Retinal pigment epithelial cell (primary cell): ENCODE measurements at regions not wholly inside any gene's neighbourhood (a gene's known extent, or its start where the extent isn't known, plus 50 kb on each side); places are given as distances from the start of the nearest gene placed in this dataset.

Source experiments
- DNase-seq: peaks from one replicate; pipeline ENCODE4 v3.0.0-alpha.2; 2010; ENCODE audit warnings: low read depth
- H3K4me3 ChIP-seq: 2 replicates; pipeline ENCODE4 v1.5.1; 2011; ENCODE audit warnings: mild to moderate bottlenecking, low read length, control low read depth, moderate library complexity
- CTCF ChIP-seq: conservative IDR thresholded peaks from 2 replicates; pipeline ENCODE4 v1.5.1; 2011; ENCODE audit warnings: low read depth, low read length, control low read depth, inconsistent platforms

DNA sequence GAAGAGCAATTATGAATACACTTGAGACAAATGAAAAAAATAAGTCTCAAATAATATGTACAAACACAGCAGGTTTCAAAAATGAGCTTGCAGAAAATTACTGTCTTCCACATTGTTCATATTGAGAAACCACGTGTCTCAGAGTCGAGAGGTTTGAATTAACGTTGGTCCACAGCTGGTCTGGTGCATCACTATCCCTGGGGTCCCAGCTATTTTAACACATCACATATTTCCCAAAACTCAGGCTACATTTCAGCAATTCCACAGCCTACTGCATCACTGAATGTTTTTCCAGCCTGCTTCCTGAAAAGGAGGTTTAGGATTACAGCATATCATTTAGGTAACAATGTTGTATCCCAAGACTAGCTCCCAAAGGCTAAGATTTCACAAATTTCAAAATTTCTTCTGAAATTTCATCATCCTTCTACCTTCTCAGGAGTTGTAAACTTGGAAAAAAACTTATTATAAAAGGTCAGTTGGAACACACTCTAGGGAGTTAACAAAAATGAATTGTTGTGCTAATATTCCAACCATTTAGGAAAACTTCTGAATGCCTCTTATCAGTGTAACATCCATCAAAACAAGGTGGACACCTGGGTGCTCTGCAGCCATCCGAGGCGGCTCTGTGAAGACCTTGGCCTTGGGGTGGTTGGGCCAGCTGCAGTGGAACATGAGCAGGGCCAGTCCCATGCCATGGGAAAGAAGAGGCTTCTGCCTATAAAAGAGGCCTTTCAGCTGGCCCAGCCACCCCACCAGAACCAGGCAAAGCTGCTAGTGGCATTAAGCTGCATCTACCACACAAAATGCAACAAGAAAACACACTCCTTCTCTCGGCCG, 198.1 kb upstream of the RBBP8 start:
- H3K4me3 ChIP-seq, result no peak overlapping the region
- DNase-seq, result no peak
- no peak for TF ChIP-seq CTCF

DNA sequence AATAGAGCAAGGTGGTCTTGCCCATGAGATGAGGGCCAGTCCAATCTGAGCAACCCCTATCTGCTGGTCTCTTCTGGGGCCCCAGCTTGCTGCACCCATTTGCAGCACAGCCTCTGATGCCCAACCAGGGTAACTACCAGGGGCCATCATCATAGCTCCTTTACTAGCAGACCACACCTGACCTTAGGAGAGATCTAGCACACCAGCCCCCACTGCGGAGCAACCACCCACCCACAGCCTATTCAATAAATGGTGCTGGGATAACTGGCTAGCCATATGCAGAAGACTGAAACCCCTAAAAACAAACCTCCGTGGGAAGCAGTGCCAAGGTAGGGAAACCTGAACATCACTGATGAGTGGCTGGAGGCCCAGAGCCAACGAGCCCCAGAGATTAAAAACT, 196.1 kb upstream of the RBBP8 start:
- no peak for DNase-seq
- no peak for TF ChIP-seq CTCF
- no peak overlapping the region for H3K4me3 ChIP-seq

DNA sequence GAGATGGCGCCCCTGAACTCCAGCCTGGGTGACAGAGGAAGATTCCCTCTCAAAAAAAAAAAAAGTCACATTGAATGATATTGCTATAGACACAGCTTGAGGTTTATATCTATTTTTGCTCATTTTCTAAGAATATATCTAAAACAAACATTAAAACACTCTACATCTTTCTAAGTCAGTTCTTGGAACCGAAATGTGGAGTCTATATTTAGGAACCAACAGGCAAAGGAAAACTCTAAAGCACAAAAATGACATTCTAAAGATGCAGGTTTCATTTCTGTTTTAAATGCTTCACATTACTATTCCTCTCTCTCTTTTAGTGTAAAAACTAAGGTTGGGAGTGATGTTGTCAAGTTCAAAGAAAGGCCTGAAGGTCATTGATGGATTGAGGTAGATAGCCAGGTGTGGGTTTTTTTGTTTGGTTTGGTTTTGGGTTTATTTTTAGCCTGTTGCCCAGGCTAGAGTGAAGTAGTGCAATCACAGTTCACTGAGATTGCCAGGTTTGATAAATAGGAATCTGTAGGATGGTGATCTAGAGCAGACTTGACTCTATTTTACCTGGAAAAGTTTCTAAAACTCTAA, 194.0 kb upstream of the RBBP8 start:
- no peak for TF ChIP-seq CTCF
- no peak overlapping the region for H3K4me3 ChIP-seq
- DNase-seq, result no peak

DNA sequence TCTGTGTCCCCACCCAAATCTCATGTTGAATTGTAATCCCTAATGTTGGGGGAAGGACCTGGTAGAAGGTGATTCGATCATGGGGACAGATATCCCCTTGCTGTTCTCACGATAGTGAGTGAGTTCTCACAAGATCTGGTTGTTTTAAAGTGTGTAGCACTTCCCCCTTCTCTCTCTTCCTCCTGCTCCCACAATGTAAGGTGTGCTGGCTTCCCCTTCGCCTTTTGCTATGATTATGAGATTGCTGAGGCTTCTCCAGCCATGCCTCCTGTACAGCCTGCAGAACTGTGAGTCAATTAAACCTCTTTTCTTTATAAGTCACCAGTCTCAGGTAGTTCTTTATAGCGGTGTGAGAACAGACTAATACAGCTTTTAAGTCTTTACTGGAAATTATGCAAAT, 193.3 kb upstream of the RBBP8 start:
- H3K4me3 ChIP-seq, result no peak overlapping the region
- DNase-seq, result no peak
- TF ChIP-seq CTCF, result no peak

DNA sequence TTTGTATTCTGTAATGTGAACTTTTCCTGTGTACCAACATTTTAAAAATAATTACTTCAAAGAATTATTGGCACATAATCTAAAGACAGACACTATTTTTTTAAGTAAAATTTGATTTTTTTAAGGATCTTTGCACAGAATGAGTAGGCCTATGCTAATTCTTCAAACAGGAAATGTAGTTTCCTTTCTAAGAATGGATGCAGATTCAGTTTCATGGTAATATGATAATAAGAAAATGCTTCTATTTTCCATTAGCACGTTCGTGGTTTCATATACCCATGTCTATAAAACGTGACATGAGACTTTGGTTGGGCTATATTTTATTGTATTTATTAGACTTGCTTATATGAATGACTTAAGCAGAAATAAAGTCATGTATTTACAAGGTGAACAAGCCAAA, 191.8 kb upstream of the RBBP8 start:
- TF ChIP-seq CTCF, result no peak
- no peak for DNase-seq
- no peak overlapping the region for H3K4me3 ChIP-seq

DNA sequence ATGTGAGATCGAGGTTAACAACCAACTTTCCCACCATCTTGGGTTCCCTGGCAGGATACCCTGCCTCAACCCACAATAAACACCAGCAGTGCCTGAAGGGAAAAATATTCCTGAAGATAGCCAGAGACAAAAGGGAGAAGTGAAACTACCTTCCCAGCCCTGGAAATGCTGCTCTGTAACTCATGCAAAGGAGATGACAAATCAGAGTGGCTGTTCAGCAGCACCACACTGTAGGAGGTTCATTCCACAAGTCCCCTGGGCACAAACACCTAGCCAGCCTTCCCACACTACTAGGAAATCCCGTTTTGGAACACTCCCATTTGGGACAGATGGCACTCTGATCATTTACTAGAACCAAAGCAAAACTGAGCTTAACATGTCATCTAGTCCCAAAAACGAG, 190.7 kb upstream of the RBBP8 start:
- no peak for TF ChIP-seq CTCF
- no peak overlapping the region for H3K4me3 ChIP-seq
- no peak for DNase-seq

DNA sequence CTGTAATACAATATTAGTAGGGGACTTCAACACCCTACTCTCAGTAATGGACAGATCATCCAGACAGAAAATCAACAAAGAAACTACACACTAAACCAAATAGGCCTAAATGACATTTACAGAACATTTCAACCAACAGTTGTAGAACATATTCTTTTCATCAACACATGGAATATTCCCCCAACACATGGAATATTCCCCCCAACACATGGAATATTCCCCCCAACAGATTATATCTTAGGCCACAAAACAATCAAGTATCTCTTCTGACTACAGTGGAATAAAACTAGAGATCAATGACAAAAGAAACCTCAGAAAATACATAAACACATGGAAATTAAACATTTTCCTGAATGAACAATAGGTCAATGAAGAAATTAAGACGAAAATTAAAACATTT, 187.2 kb upstream of the RBBP8 start:
- DNase-seq, result no peak
- TF ChIP-seq CTCF, result no peak
- H3K4me3 ChIP-seq, result no peak overlapping the region
